Colonic mucosa (tissue), 4 donors: ENCODE measurements at regions not wholly inside any gene's neighbourhood (a gene's known extent, or its start where the extent isn't known, plus 50 kb on each side); places are given as distances from the start of the nearest gene placed in this dataset.
A peak's percentile ranks its signal among the peaks of the same experiment; 100 is the strongest.

Experiments
- DNase-seq: peaks from one replicate; pipeline ENCODE4 v3.0.0-alpha.2; 2020
- H3K27ac ChIP-seq: fragments of 200-600 bp; one replicate; pipeline ENCODE4 v1.8.0; 2021
- H3K27me3 ChIP-seq: fragments of 200-600 bp; one replicate; pipeline ENCODE4 v1.8.0; 2021
- H3K36me3 ChIP-seq: fragments of 200-600 bp; one replicate; pipeline ENCODE4 v1.8.0; 2021
- H3K4me1 ChIP-seq: fragments of 200-600 bp; one replicate; pipeline ENCODE4 v1.8.0; 2021; ENCODE audit warnings: mild to moderate bottlenecking
- H3K4me3 ChIP-seq: fragments of 200-600 bp; one replicate; pipeline ENCODE4 v1.8.0; 2021
- H3K9ac ChIP-seq, 2 donors: one replicate each; pipeline ENCODE4 v1.7.0; 2013; ENCODE audit warnings: control low read depth in 2 of 2, low read depth in 2 of 2, low read length in 2 of 2
- H3K9me3 ChIP-seq: fragments of 200-600 bp; one replicate; pipeline ENCODE4 v1.8.0; 2021
- intact Hi-C: fragments of 100-400 bp; cut with DNase I; formaldehyde crosslinking; loops from one replicate; pipeline ENCODE4 v1.14.1; 2022
- TF ChIP-seq, protein P1 (sequence below): fragments of 200-600 bp; IDR thresholded peaks from one replicate; pipeline ENCODE4 v1.8.0; 2022; ENCODE audit warnings: antibody characterized with exemption, mild to moderate bottlenecking
- donor health status: healthy.
- donor health status: DM: no; HTN: no; CAD: no.
- donor health status: DM: no; HTN: no; CAD: no.

DNA sequence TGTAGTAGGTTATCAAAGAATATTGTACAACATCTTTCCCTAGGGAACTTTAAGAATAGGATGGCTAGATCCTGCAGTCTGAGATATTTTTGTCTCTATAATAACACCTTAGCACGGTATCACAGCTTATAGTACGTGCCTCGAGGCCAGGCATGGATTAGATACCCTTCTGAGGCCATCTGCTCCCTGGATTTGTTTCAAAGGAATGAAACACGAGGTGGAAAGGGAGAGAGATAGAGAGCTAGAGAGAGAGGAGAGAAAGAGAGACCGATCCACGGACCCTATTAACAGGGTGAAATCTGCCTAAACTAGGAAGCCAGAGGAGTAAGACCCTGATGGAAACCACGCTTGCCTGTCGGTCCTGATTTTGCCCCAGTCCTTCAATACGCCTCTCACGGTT lies 92.5 kb downstream of the CD83 start:
- Histone ChIP-seq H3K27me3 (no peaks in the 10 kb centered on the region), H3K36me3 (no peaks in the 10 kb centered on the region), H3K9me3 (no peaks in the 10 kb centered on the region), H3K27ac (no peak overlapping the region), H3K9ac (peak overlapping the region; percentile 92 to 93), H3K4me1 (no peaks in the 10 kb centered on the region), H3K4me3 (no peak overlapping the region)
- intact Hi-C loops, result loop anchor here (10.0 kb wide), 2 partner anchors 505 to 1285 kb away; no protein-coding TSS in a partner anchor
- DNase-seq, result no peak
- TF ChIP-seq, protein P1, sequence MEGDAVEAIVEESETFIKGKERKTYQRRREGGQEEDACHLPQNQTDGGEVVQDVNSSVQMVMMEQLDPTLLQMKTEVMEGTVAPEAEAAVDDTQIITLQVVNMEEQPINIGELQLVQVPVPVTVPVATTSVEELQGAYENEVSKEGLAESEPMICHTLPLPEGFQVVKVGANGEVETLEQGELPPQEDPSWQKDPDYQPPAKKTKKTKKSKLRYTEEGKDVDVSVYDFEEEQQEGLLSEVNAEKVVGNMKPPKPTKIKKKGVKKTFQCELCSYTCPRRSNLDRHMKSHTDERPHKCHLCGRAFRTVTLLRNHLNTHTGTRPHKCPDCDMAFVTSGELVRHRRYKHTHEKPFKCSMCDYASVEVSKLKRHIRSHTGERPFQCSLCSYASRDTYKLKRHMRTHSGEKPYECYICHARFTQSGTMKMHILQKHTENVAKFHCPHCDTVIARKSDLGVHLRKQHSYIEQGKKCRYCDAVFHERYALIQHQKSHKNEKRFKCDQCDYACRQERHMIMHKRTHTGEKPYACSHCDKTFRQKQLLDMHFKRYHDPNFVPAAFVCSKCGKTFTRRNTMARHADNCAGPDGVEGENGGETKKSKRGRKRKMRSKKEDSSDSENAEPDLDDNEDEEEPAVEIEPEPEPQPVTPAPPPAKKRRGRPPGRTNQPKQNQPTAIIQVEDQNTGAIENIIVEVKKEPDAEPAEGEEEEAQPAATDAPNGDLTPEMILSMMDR, result no peak

DNA sequence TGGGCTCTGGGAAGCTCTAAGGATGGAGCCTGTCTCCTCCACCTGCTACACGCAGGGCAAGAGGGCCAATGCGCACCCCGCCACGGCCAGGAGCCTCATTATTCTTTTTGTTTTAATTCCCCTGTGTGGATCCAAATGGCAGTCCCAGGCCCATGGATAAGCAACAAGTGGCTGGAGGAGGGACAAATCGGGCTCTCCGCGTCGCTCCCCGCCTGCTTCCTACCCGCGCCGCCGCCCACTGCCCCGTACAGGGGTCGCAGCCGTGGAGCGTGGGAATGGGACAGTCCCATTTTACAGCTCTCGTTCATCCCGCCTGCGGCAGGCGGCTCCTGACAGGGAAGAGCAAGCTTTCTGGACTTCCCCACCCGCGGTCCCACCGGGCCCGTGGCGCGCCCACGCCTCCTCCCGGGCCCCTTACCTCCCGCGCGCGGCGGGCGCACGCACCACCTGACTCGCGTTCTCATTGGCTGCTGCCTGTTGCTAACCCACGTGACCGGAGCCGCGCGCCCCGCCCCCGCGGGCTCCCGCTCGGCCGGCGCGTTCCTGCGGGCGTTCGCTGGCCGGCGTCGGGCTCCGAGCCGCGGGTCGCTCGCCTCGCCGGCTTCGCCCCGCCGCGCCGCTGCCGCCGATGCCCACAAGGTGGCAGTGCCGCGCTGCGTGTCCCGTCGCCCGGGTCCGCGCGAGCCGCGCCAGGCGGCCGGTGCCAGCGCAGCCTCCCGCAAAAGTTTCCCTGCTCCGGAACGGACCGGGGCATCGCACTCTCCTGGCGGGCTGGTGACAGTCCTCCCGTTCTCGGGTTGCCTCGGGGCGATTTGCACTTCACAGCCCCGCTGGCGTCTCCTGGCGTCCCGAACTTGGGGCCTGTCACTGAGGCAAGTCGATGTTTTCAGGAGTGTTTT lies 93.3 kb downstream of the CD83 start:
- TF ChIP-seq, protein P1, result peak; percentile 36
- Histone ChIP-seq H3K36me3 (no peaks in the 10 kb centered on the region), H3K27ac (peak overlapping the region; percentile 70), H3K27me3 (no peaks in the 10 kb centered on the region), H3K9me3 (no peaks in the 10 kb centered on the region), H3K4me3 (peak overlapping the region; percentile 74), H3K4me1 (no peaks in the 10 kb centered on the region), H3K9ac (peak overlapping the region; percentile 92 to 93)
- peak; percentile 95 for DNase-seq
- intact Hi-C loops, result loop anchor here (10.0 kb wide), 2 partner anchors 504 to 1284 kb away; no protein-coding TSS in a partner anchor

DNA sequence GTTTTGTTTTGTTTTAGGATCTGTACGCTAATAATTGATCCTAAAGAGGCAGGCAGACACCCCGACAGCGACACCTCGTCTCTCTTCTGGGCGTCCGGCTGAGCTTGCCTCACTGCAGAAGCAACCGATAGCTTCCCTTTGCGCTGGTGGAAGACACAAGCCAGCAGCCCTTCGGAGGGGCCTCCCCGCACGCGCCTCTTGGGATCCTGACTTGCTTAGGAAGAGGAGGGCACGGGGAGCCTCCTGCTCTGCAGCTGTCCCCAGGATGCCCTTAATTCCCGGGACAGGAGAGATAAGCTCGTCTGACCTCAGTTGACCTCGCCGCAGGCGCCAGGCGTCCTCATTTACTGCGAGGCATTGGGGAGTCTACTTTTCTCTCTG lies 94.0 kb downstream of the CD83 start:
- Histone ChIP-seq H3K27ac (peak overlapping the region; percentile 49), H3K36me3 (no peaks in the 10 kb centered on the region), H3K27me3 (no peaks in the 10 kb centered on the region), H3K4me1 (no peaks in the 10 kb centered on the region), H3K4me3 (peak overlapping the region; percentile 74), H3K9me3 (no peaks in the 10 kb centered on the region), H3K9ac (peak overlapping the region; percentile 53 to 78)
- peak; percentile 64 for DNase-seq
- TF ChIP-seq, protein P1, result no peak
- intact Hi-C loops, result loop anchor here (10.0 kb wide), 2 partner anchors 503 to 1283 kb away; no protein-coding TSS in a partner anchor

DNA sequence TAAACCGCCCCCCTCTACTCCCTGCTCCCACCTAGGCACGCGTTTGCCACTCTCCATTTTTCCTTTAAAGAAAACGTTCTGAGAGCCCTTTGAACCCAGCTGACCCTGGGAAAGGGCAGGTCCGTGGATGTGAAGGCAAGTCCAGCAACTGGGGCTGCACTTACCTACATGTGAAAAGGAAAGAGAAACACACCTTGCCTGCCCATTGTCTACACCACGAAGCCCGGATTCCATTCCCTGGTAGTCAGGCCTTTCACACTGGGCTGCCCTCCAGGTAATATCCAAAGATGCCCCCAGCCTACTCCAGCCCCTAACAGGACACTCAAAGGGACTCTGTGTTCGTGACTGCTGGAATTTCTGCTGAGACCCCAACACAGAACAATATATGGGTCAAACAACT lies 94.4 kb downstream of the CD83 start:
- H3K9me3 ChIP-seq, result no peaks in the 10 kb centered on the region
- no peaks in the 10 kb centered on the region for H3K4me1 ChIP-seq
- H3K27ac ChIP-seq, result no peak overlapping the region
- no peaks in the 10 kb centered on the region for H3K27me3 ChIP-seq
- H3K36me3 ChIP-seq, result no peaks in the 10 kb centered on the region
- intact Hi-C loops, result loop anchor here (10.0 kb wide), 2 partner anchors 503 to 1283 kb away; no protein-coding TSS in a partner anchor
- TF ChIP-seq, protein P1, result no peak
- H3K4me3 ChIP-seq, result peak overlapping the region; percentile 74
- H3K9ac ChIP-seq, result peak overlapping the region in 1 of 2 donors; percentile 53
- no peak for DNase-seq

DNA sequence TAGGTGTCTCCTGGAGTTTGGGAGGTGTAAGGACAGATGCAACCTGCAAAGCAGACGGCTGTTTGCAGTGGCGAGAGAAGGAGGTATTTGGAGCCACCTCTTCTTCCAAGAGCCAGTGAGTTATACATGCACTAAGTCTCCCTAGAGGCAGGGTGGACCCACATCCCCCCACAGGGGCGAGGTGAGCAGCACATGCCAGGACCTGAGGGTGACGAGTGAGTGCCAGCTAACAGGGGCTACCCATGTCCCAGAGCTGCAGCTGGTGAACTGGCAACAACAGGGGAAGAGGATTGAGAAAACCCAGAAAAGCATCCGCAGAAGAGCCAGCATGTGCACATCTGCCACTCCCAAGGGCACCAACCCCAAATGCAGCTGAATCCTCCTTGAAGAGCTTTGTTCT lies 95.1 kb downstream of the CD83 start:
- Histone ChIP-seq H3K27ac (no peak overlapping the region), H3K36me3 (no peaks in the 10 kb centered on the region), H3K9ac (no peak overlapping the region), H3K27me3 (no peaks in the 10 kb centered on the region), H3K9me3 (no peaks in the 10 kb centered on the region), H3K4me1 (no peaks in the 10 kb centered on the region), H3K4me3 (no peak overlapping the region)
- TF ChIP-seq, protein P1, result no peak
- intact Hi-C loops, result loop anchor here (10.0 kb wide), 2 partner anchors 502 to 1282 kb away; no protein-coding TSS in a partner anchor
- DNase-seq, result no peak
